Pancreas (tissue), 10 donors: ENCODE measurements at regions not wholly inside any gene's neighbourhood (a gene's known extent, or its start where the extent isn't known, plus 50 kb on each side); places are given as distances from the start of the nearest gene placed in this dataset.
A peak's percentile ranks its signal among the peaks of the same experiment; 100 is the strongest.
"Not testable (repeated sequence)": the region's sequence is repeated elsewhere in the genome, so short reads cannot be mapped to it uniquely, and the experiment has no call there.

ENCODE experiments used
- ATAC-seq, 4 donors: fragments of 200-7000 bp; cut with Tn5 transposase; one replicate each; pipeline versions ENCODE4 v1.8.0 to v1.9.1; 2020; ENCODE audit warnings: mild to moderate bottlenecking in 4 of 4, moderate library complexity in 4 of 4
- DNase-seq, 6 donors: peaks; one replicate each; pipeline ENCODE4 v3.0.0-alpha.2; 2020
- FAIRE-seq: peaks from 2 replicates; lab custom pipeline; 2012; peaks lifted over from hg19 to GRCh38; lab: Jason Lieb, UNC
- H3K27ac ChIP-seq, 4 donors: fragments of 200-600 bp; sonication (generic); 1 replicate in 3 of 4; 2 replicates in 1 of 4; pipeline versions ENCODE4 v1.5.0 to v1.8.0; 2020
- H3K27me3 ChIP-seq, 4 donors: fragments of 200-600 bp; one replicate each; pipeline ENCODE4 v1.8.0; 2021
- H3K36me3 ChIP-seq, 3 donors: fragments of 200-600 bp; sonication (generic) in 1 of 3; one replicate each; pipeline versions ENCODE4 v1.5.0 to v1.8.0; 2020 to 2021
- H3K4me1 ChIP-seq, 3 donors: fragments of 200-600 bp; one replicate each; pipeline ENCODE4 v1.8.0; 2021
- H3K4me3 ChIP-seq, 4 donors: fragments of 200-600 bp; sonication (generic) in 2 of 4; one replicate each; pipeline versions ENCODE4 v1.5.0 to v1.8.0; 2020 to 2021
- H3K9me3 ChIP-seq, 4 donors: fragments of 200-600 bp; one replicate each; pipeline ENCODE4 v1.8.0; 2021
- WGBS, 2 donors: extraction: QIAGEN DNeasy Blood & Tissue Kit; methylation state at CpG; one replicate each; pipeline ENCODE4 v1.1.7; 2013; 5-methylcytosine and 5-hydroxymethylcytosine counted together
- intact Hi-C, 3 donors: fragments of 100-400 bp; cut with DNase I; formaldehyde crosslinking; loops; one replicate each; pipeline versions ENCODE4 v1.11.1 to v1.14.2; 2022
- TF ChIP-seq, protein P1 (sequence below), 4 donors: fragments of 200-600 bp; sonication (generic) in 3 of 4; IDR thresholded peaks; one replicate each; pipeline versions ENCODE4 v1.5.0 to v1.8.0; 2021; ENCODE audit warnings: antibody characterized with exemption in 4 of 4
- donor health status: healthy with polysubstance abuse.
- donor health status: DM: no; HTN: no; CAD: no; lungs with moderate emphysema.
- donor health status: DM: no; HTN: no; CAD: no.
- donor health status: control.
- donor health status: control.
- donor health status: Bipolar disorder and iron deficiency.
- donor health status: DM: yes; HTN: yes; CAD: no.
- donor health status: DM: no; HTN: no; CAD: no.
- donor health status: DM: no; HTN: no; CAD: no.
- donor health status: DM: yes; HTN: yes; CAD: no.

DNA sequence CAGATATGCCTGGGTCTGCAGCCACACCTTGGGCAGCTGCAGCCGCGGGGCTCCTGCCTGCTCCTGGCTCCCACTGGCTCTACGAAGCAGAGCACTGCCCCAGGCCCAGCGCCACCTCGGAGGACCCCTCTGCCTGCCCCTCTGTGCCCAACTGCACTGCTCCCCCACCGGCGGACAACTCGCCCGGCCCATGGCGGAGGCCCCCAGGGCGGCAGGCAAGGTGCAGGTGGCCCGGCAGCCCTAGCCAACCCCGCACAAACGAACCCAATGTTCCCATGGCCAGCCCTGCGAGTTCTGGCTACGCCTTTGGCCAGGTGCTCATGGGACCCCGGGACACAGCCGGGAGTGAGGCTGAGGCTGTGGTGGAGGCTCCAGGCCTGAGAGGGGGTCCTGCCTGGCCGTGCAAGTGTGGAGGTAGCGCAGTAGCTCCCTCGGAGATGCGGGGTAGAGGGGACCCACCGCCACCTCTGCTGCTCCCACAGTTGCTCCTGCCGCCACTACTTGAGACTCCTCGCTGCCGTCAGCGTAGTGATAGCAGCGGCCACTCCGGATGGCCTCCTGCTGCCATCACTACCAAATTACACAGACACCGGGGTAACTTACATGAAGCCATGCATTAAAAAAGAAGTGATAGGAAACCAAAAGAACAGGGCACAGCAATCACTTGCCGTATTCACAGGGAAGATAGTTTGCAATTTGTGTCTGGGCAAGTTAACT is 97.3 kb upstream of the SP4 start:
- ATAC-seq (no peak), DNase-seq (peak in 2 of 6 donors; percentile 17 to 55), FAIRE-seq (no peak)
- Histone ChIP-seq H3K36me3 (no peaks in the 10 kb centered on the region), H3K4me3 (no peak overlapping the region), H3K27me3 (no peaks in the 10 kb centered on the region), H3K4me1 (no peaks in the 10 kb centered on the region), H3K27ac (no peak overlapping the region), H3K9me3 (no peaks in the 10 kb centered on the region)
- intact Hi-C loops = no loop called here
- TF ChIP-seq, protein P1, sequence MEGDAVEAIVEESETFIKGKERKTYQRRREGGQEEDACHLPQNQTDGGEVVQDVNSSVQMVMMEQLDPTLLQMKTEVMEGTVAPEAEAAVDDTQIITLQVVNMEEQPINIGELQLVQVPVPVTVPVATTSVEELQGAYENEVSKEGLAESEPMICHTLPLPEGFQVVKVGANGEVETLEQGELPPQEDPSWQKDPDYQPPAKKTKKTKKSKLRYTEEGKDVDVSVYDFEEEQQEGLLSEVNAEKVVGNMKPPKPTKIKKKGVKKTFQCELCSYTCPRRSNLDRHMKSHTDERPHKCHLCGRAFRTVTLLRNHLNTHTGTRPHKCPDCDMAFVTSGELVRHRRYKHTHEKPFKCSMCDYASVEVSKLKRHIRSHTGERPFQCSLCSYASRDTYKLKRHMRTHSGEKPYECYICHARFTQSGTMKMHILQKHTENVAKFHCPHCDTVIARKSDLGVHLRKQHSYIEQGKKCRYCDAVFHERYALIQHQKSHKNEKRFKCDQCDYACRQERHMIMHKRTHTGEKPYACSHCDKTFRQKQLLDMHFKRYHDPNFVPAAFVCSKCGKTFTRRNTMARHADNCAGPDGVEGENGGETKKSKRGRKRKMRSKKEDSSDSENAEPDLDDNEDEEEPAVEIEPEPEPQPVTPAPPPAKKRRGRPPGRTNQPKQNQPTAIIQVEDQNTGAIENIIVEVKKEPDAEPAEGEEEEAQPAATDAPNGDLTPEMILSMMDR (IDR thresholded peaks at IDR 0.05) = no peak
- 90 to 94% methylated on average over 31 of the region's 31 CpGs for WGBS, 2 donors

DNA sequence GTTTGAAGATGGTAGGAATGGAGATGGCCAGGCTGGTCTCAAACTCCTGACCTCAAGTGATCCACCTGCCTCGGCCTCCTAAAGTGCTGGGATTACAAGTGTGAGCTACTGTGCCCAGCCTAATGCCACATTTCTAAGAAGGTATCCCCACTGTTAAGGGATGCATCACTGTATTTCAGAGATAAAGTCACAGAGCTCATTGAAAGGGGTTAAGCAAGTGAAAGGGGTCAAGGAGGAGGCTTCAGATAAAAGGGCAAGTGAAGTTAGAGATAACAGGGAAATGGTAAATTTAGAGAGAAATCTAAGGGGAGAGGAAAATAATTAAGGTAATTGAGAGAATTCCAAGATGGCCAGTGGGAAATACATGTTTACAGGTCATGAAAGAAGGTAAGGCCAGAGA is 93.0 kb upstream of the SP4 start:
- ATAC-seq = no peak
- intact Hi-C loops = no loop called here

DNA sequence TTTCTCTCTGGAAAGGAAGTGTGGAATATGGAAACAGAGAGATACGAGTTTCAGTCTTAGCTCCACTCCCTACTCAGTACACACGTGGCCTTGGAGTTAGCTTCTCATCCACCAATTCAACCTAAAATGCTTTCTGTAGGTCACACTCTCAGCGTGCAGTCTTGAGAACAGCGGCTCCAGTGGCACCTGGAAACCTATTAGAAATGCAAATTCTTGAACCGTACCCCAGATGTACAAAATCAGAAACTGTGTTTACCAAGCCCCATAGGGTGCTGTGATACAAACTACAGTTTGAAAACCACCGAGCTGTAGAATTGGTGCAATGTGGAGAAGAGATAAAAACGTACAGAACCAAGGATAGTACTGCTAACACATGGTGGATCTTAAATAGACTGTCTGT is 91.1 kb upstream of the SP4 start:
- no peak for ATAC-seq
- H3K27me3 ChIP-seq = no peaks in the 10 kb centered on the region
- intact Hi-C loops = no loop called here
- FAIRE-seq = no peak
- no peaks in the 10 kb centered on the region for H3K36me3 ChIP-seq
- 57% methylated on average over 7 of the region's 7 CpGs for WGBS, 2 donors
- TF ChIP-seq, protein P1 (IDR thresholded peaks at IDR 0.05) = no peak
- no peak for DNase-seq
- H3K27ac ChIP-seq = no peak overlapping the region
- no peaks in the 10 kb centered on the region for H3K4me1 ChIP-seq
- no peak overlapping the region for H3K4me3 ChIP-seq
- no peaks in the 10 kb centered on the region for H3K9me3 ChIP-seq

More for the DNA sequence above, 93.0 kb upstream of the SP4 start:
- H3K36me3 ChIP-seq = no peaks in the 10 kb centered on the region
- H3K9me3 ChIP-seq = no peaks in the 10 kb centered on the region
- WGBS, 2 donors = 71 to 88% methylated on average over 1 of the region's 1 CpG
- TF ChIP-seq, protein P1 (IDR thresholded peaks at IDR 0.05) = no peak
- no peaks in the 10 kb centered on the region for H3K27me3 ChIP-seq
- FAIRE-seq (no peak), DNase-seq (no peak)
- no peak overlapping the region for H3K4me3 ChIP-seq
- H3K4me1 ChIP-seq = no peaks in the 10 kb centered on the region
- H3K27ac ChIP-seq = no peak overlapping the region

DNA sequence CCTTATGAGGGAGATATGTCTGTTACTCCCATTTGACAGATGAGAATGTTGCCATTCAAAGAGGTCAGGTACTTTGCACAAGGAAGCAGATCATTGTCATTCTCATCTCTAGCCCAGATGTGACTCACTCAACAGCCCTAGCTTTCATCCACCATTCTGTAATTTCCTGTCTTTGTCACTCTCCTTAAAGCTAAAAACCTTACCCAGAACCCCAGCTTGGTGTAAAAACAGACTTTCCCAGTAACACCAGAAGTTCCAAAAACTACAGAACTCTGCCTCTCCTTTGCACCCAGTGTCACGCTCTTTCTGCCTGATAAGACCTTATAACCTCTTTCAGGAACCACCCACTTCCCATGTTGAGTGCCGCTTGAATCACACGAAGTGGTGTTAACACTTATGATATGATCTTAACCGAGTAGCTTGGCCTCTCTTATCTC is 89.1 kb upstream of the SP4 start:
- intact Hi-C loops = no loop called here
- no peak overlapping the region for H3K27ac ChIP-seq
- H3K4me3 ChIP-seq = no peak overlapping the region
- TF ChIP-seq, protein P1 (IDR thresholded peaks at IDR 0.05) = no peak
- no peak for ATAC-seq
- no peaks in the 10 kb centered on the region for H3K9me3 ChIP-seq
- 67 to 69% methylated on average over 4 of the region's 4 CpGs for WGBS, 2 donors
- no peak for FAIRE-seq
- no peak for DNase-seq
- H3K36me3 ChIP-seq = no peaks in the 10 kb centered on the region
- H3K27me3 ChIP-seq = no peaks in the 10 kb centered on the region
- H3K4me1 ChIP-seq = no peaks in the 10 kb centered on the region

DNA sequence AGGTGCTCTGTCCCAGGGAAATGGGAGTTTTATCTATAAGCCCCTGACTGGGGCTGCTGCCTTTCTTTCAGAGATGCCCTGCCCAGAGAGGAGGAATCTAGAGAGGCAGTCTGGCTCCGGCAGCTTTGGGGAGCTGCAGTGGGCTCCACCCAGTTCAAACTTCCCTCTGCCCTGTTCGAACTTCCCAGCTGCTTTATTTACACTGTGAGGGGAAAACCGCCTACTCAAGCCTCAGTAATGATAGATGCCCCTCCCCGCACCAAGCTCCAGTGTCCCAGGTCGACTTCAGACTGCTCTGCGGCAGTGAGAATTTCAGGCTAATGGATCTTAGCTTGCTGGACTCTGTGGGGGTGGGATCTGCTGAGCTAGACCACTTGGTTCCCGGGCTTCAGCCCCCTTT is 83.0 kb upstream of the SP4 start:
- intact Hi-C loops, H3K27me3 ChIP-seq, DNase-seq, H3K36me3 ChIP-seq, H3K4me3 ChIP-seq, H3K4me1 ChIP-seq, H3K9me3 ChIP-seq, H3K27ac ChIP-seq, FAIRE-seq: not testable (repeated sequence)
- peak in 1 of 4 donors; percentile 29 for ATAC-seq
- 26% methylated on average over 7 of the region's 7 CpGs for WGBS, 2 donors
